Inflammatory macrophage treated with lipopolysaccharide for 4 hours (primary cell): ENCODE measurements at regions not wholly inside any gene's neighbourhood (a gene's known extent, or its start where the extent isn't known, plus 50 kb on each side); places are given as distances from the start of the nearest gene placed in this dataset.
"Not testable (repeated sequence)": the region's sequence is repeated elsewhere in the genome, so short reads cannot be mapped to it uniquely, and the experiment has no call there.

Experiments
- DNase-seq: peaks from one replicate; pipeline ENCODE4 v3.0.0-alpha.2; 2020

GRCh38 chr1:194473766-194474165 lies 1287.4 kb upstream of the B3GALT2 start:
- DNase-seq, result no peak

- DNase-seq, result no peak
These were observed 1282.9 kb upstream of the B3GALT2 start for GRCh38 chr1:194469282-194469681.

GRCh38 chr1:194466706-194467105 lies 1280.3 kb upstream of the B3GALT2 start:
- no peak for DNase-seq

- DNase-seq, result no peak
These were observed 1261.2 kb upstream of the B3GALT2 start for GRCh38 chr1:194447636-194448035.

- no peak for DNase-seq
These were observed 1258.8 kb upstream of the B3GALT2 start for GRCh38 chr1:194445244-194445643.

- no peak for DNase-seq
These were observed 1256.6 kb upstream of the B3GALT2 start for GRCh38 chr1:194442901-194443575.

- DNase-seq, result no peak
These were observed 1250.7 kb upstream of the B3GALT2 start for GRCh38 chr1:194437135-194437534.

- no peak for DNase-seq
These were observed 1244.7 kb upstream of the B3GALT2 start for GRCh38 chr1:194431121-194431520.

- no peak for DNase-seq
These were observed 1234.3 kb upstream of the B3GALT2 start for GRCh38 chr1:194420706-194421105.

- no peak for DNase-seq
These were observed 1233.3 kb upstream of the B3GALT2 start for GRCh38 chr1:194419721-194420120.

GRCh38 chr1:194410756-194411155 lies 1224.3 kb upstream of the B3GALT2 start:
- no peak for DNase-seq

GRCh38 chr1:194407238-194407637 lies 1220.8 kb upstream of the B3GALT2 start:
- DNase-seq, result not testable (repeated sequence)

- no peak for DNase-seq
These were observed 1208.3 kb upstream of the B3GALT2 start for GRCh38 chr1:194394676-194395075.

- DNase-seq, result no peak
These were observed 1201.1 kb upstream of the B3GALT2 start for GRCh38 chr1:194387531-194387930.

GRCh38 chr1:194378517-194378916 lies 1192.1 kb upstream of the B3GALT2 start:
- DNase-seq, result no peak

GRCh38 chr1:194374649-194375048 lies 1188.2 kb upstream of the B3GALT2 start:
- no peak for DNase-seq

GRCh38 chr1:194372266-194372665 lies 1185.9 kb upstream of the B3GALT2 start:
- no peak for DNase-seq

GRCh38 chr1:194369622-194370021 lies 1183.2 kb upstream of the B3GALT2 start:
- DNase-seq, result no peak

- no peak for DNase-seq
These were observed 1182.6 kb upstream of the B3GALT2 start for GRCh38 chr1:194369060-194369459.

- DNase-seq, result no peak
These were observed 1180.7 kb upstream of the B3GALT2 start for GRCh38 chr1:194367121-194367520.

- no peak for DNase-seq
These were observed 1180.3 kb upstream of the B3GALT2 start for GRCh38 chr1:194366705-194367104.

- DNase-seq, result no peak
These were observed 1175.9 kb upstream of the B3GALT2 start for GRCh38 chr1:194362327-194362726.

GRCh38 chr1:194361374-194362131 lies 1175.1 kb upstream of the B3GALT2 start:
- no peak for DNase-seq

- no peak for DNase-seq
These were observed 1171.8 kb upstream of the B3GALT2 start for GRCh38 chr1:194358208-194358581.
